ENCODE measurements at regions not wholly inside any gene's neighbourhood (a gene's known extent, or its start where the extent isn't known, plus 50 kb on each side); places are given as distances from the start of the nearest gene placed in this dataset.

GRCh38 chr18:54506516-54507261 is 84.4 kb upstream of the DYNAP start:
- WGBS: 83% methylated on average over 2 of the region's 2 CpGs
- Histone ChIP-seq H3K27me3 (ENCODE audit: control insufficient read depth in 4 of 4, insufficient read depth in 4 of 4, low read length in 3 of 4) (peaks cover 0 to 3% (median 0%) of the 10 kb centered on the region in 4 donors), H3K36me3 (ENCODE audit: control insufficient read depth in 4 of 4, insufficient read depth in 3 of 4, low read depth in 1 of 4, low read length in 3 of 4) (no peaks in the 10 kb centered on the region), H3K27ac (ENCODE audit: low read depth in 1 of 2, low read length in 2 of 2) (no peak overlapping the region), H3K4me1 (ENCODE audit: control insufficient read depth in 4 of 4, insufficient read depth in 4 of 4, low read length in 3 of 4) (no peaks in the 10 kb centered on the region), H3K9ac (ENCODE audit: low read depth in 1 of 2, low read length in 2 of 2) (no peak overlapping the region), H3K9me3 (ENCODE audit: control insufficient read depth in 4 of 4, low read length in 3 of 4) (no peaks in the 10 kb centered on the region), H3K4me3 (ENCODE audit: low read depth in 1 of 3, low read length in 3 of 3) (no peak overlapping the region)
- no peak for TF ChIP-seq RAD21 (IDR thresholded peaks at IDR 0.05)
- TF ChIP-seq HNF4G (IDR thresholded peaks at IDR 0.05): no peak
- TF ChIP-seq EGR1 (IDR thresholded peaks at IDR 0.05; ENCODE audit: low read depth in 2 of 2): no peak
- TF ChIP-seq HNF4A (conservative IDR thresholded peaks at IDR 0.05): no peak
- TF ChIP-seq YY1 (IDR thresholded peaks at IDR 0.05): no peak
- no peak for TF ChIP-seq FOXA2 (IDR thresholded peaks at IDR 0.05)
- DNase-seq (ENCODE audit: low spot score): no peak

DNA sequence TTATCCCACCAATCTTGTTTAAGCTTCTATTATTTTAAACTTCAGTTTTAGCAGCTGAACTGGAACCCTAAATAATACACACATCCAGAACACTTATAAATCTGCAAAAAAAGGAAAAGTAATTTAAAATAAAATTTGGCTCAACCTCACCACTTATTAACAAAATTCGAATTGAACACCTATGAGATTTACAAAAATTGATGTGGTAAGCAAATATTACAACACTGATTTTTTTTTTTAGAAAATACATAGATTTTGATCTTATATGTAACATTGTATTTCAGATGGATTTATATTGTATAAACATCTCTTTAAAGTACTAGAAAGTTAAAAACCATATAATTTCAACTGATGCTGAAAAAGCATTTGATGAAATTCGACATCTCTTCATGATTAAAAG is 81.3 kb upstream of the DYNAP start:
- Histone ChIP-seq H3K27ac (ENCODE audit: low read depth in 1 of 2, low read length in 2 of 2) (no peak overlapping the region), H3K4me3 (ENCODE audit: low read depth in 1 of 3, low read length in 3 of 3) (no peak overlapping the region), H3K4me1 (ENCODE audit: control insufficient read depth in 4 of 4, insufficient read depth in 4 of 4, low read length in 3 of 4) (no peaks in the 10 kb centered on the region), H3K36me3 (ENCODE audit: control insufficient read depth in 4 of 4, insufficient read depth in 3 of 4, low read depth in 1 of 4, low read length in 3 of 4) (no peaks in the 10 kb centered on the region), H3K27me3 (ENCODE audit: control insufficient read depth in 4 of 4, insufficient read depth in 4 of 4, low read length in 3 of 4) (peaks cover 0 to 3% (median 0%) of the 10 kb centered on the region in 4 donors), H3K9ac (ENCODE audit: low read depth in 1 of 2, low read length in 2 of 2) (no peak overlapping the region), H3K9me3 (ENCODE audit: control insufficient read depth in 4 of 4, low read length in 3 of 4) (no peaks in the 10 kb centered on the region)
- WGBS: 53% methylated on average over 2 of the region's 2 CpGs
- TF ChIP-seq FOXA2 (IDR thresholded peaks at IDR 0.05) (no peak), EGR1 (IDR thresholded peaks at IDR 0.05; ENCODE audit: low read depth in 2 of 2) (no peak), FOXA1 (IDR thresholded peaks at IDR 0.05) (no peak), HNF4A (conservative IDR thresholded peaks at IDR 0.05) (no peak), JUND (IDR thresholded peaks at IDR 0.05) (no peak), ATF3 (IDR thresholded peaks at IDR 0.05) (no peak)
- TF ChIP-seq, protein P1, sequence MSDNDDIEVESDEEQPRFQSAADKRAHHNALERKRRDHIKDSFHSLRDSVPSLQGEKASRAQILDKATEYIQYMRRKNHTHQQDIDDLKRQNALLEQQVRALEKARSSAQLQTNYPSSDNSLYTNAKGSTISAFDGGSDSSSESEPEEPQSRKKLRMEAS (IDR thresholded peaks at IDR 0.05): no peak
- TF ChIP-seq, protein P2, sequence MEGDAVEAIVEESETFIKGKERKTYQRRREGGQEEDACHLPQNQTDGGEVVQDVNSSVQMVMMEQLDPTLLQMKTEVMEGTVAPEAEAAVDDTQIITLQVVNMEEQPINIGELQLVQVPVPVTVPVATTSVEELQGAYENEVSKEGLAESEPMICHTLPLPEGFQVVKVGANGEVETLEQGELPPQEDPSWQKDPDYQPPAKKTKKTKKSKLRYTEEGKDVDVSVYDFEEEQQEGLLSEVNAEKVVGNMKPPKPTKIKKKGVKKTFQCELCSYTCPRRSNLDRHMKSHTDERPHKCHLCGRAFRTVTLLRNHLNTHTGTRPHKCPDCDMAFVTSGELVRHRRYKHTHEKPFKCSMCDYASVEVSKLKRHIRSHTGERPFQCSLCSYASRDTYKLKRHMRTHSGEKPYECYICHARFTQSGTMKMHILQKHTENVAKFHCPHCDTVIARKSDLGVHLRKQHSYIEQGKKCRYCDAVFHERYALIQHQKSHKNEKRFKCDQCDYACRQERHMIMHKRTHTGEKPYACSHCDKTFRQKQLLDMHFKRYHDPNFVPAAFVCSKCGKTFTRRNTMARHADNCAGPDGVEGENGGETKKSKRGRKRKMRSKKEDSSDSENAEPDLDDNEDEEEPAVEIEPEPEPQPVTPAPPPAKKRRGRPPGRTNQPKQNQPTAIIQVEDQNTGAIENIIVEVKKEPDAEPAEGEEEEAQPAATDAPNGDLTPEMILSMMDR (IDR thresholded peaks at IDR 0.05; ENCODE audit: low read depth, low read length, missing input control): no peak
- DNase-seq (ENCODE audit: low spot score): no peak

GRCh38 chr18:54515149-54515548 is 75.9 kb upstream of the DYNAP start:
- Histone ChIP-seq H3K27ac (ENCODE audit: low read depth in 1 of 2, low read length in 2 of 2) (no peak overlapping the region), H3K4me3 (ENCODE audit: low read depth in 1 of 3, low read length in 3 of 3) (no peak overlapping the region), H3K27me3 (ENCODE audit: control insufficient read depth in 4 of 4, insufficient read depth in 4 of 4, low read length in 3 of 4) (no peaks in the 10 kb centered on the region)

GRCh38 chr18:54517521-54517920 is 73.5 kb upstream of the DYNAP start:
- DNase-seq (ENCODE audit: low spot score): no peak
- Histone ChIP-seq H3K9ac (ENCODE audit: low read depth in 1 of 2, low read length in 2 of 2) (no peak overlapping the region), H3K4me1 (ENCODE audit: control insufficient read depth in 4 of 4, insufficient read depth in 4 of 4, low read length in 3 of 4) (no peaks in the 10 kb centered on the region), H3K9me3 (ENCODE audit: control insufficient read depth in 4 of 4, low read length in 3 of 4) (no peaks in the 10 kb centered on the region), H3K27ac (ENCODE audit: low read depth in 1 of 2, low read length in 2 of 2) (no peak overlapping the region), H3K27me3 (ENCODE audit: control insufficient read depth in 4 of 4, insufficient read depth in 4 of 4, low read length in 3 of 4) (no peaks in the 10 kb centered on the region), H3K4me3 (ENCODE audit: low read depth in 1 of 3, low read length in 3 of 3) (no peak overlapping the region), H3K36me3 (ENCODE audit: control insufficient read depth in 4 of 4, insufficient read depth in 3 of 4, low read depth in 1 of 4, low read length in 3 of 4) (no peaks in the 10 kb centered on the region)
- WGBS: 95% methylated on average over 5 of the region's 5 CpGs
- TF ChIP-seq ATF3 (IDR thresholded peaks at IDR 0.05) (no peak), ZBTB33 (IDR thresholded peaks at IDR 0.05) (no peak), RXRA (IDR thresholded peaks at IDR 0.05) (no peak), HNF4A (conservative IDR thresholded peaks at IDR 0.05) (no peak), NR2F2 (IDR thresholded peaks at IDR 0.05) (no peak), RAD21 (IDR thresholded peaks at IDR 0.05) (no peak), YY1 (IDR thresholded peaks at IDR 0.05) (no peak)
- TF ChIP-seq, protein P3, sequence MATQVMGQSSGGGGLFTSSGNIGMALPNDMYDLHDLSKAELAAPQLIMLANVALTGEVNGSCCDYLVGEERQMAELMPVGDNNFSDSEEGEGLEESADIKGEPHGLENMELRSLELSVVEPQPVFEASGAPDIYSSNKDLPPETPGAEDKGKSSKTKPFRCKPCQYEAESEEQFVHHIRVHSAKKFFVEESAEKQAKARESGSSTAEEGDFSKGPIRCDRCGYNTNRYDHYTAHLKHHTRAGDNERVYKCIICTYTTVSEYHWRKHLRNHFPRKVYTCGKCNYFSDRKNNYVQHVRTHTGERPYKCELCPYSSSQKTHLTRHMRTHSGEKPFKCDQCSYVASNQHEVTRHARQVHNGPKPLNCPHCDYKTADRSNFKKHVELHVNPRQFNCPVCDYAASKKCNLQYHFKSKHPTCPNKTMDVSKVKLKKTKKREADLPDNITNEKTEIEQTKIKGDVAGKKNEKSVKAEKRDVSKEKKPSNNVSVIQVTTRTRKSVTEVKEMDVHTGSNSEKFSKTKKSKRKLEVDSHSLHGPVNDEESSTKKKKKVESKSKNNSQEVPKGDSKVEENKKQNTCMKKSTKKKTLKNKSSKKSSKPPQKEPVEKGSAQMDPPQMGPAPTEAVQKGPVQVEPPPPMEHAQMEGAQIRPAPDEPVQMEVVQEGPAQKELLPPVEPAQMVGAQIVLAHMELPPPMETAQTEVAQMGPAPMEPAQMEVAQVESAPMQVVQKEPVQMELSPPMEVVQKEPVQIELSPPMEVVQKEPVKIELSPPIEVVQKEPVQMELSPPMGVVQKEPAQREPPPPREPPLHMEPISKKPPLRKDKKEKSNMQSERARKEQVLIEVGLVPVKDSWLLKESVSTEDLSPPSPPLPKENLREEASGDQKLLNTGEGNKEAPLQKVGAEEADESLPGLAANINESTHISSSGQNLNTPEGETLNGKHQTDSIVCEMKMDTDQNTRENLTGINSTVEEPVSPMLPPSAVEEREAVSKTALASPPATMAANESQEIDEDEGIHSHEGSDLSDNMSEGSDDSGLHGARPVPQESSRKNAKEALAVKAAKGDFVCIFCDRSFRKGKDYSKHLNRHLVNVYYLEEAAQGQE (IDR thresholded peaks at IDR 0.05): no peak

More at GRCh38 chr18:54515149-54515548, 75.9 kb upstream of the DYNAP start:
- H3K9ac ChIP-seq (ENCODE audit: low read depth in 1 of 2, low read length in 2 of 2): no peak overlapping the region
- TF ChIP-seq HNF4A (conservative IDR thresholded peaks at IDR 0.05): no peak
- H3K4me1 ChIP-seq (ENCODE audit: control insufficient read depth in 4 of 4, insufficient read depth in 4 of 4, low read length in 3 of 4): no peaks in the 10 kb centered on the region
- 58% methylated on average over 2 of the region's 2 CpGs for WGBS
- H3K36me3 ChIP-seq (ENCODE audit: control insufficient read depth in 4 of 4, insufficient read depth in 3 of 4, low read depth in 1 of 4, low read length in 3 of 4): no peaks in the 10 kb centered on the region
- DNase-seq (ENCODE audit: low spot score): no peak
- H3K9me3 ChIP-seq (ENCODE audit: control insufficient read depth in 4 of 4, low read length in 3 of 4): no peaks in the 10 kb centered on the region

Measured in liver (tissue), 8 donors.